CD4-positive, alpha-beta T cell treated with Interleukin-15 for 1 hour (primary cell): ENCODE measurements at regions not wholly inside any gene's neighbourhood (a gene's known extent, or its start where the extent isn't known, plus 50 kb on each side); places are given as distances from the start of the nearest gene placed in this dataset.
"Not testable (repeated sequence)": the region's sequence is repeated elsewhere in the genome, so short reads cannot be mapped to it uniquely, and the experiment has no call there.

Source experiments
- DNase-seq: peaks from one replicate; pipeline ENCODE4 v3.0.0-alpha.2; 2020

- DNase-seq: no peak
These were observed 368.3 kb downstream of the ADGRD1 start for GRCh38 chr12:131321988-131322387.

DNA sequence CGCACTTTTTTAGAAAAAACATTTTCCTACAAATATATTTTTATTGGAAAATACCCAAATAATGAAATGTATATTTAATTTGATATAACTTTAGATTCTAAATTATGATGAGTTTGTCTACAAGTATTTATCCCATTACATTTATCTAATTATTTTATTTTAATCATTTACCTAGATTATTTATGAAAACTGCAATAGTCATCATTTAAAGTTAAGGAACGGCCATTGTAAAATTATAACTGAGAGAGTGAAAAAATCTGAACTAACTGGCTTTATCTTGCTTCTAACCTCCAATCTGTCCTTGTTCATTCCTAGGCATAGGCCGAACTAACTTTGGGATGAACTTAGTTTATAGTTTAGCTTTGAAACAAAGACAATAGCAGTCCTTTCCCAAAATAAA, 368.8 kb downstream of the ADGRD1 start:
- DNase-seq: not testable (repeated sequence)

- DNase-seq: no peak
These were observed 370.2 kb downstream of the ADGRD1 start for GRCh38 chr12:131323879-131324278.

DNA sequence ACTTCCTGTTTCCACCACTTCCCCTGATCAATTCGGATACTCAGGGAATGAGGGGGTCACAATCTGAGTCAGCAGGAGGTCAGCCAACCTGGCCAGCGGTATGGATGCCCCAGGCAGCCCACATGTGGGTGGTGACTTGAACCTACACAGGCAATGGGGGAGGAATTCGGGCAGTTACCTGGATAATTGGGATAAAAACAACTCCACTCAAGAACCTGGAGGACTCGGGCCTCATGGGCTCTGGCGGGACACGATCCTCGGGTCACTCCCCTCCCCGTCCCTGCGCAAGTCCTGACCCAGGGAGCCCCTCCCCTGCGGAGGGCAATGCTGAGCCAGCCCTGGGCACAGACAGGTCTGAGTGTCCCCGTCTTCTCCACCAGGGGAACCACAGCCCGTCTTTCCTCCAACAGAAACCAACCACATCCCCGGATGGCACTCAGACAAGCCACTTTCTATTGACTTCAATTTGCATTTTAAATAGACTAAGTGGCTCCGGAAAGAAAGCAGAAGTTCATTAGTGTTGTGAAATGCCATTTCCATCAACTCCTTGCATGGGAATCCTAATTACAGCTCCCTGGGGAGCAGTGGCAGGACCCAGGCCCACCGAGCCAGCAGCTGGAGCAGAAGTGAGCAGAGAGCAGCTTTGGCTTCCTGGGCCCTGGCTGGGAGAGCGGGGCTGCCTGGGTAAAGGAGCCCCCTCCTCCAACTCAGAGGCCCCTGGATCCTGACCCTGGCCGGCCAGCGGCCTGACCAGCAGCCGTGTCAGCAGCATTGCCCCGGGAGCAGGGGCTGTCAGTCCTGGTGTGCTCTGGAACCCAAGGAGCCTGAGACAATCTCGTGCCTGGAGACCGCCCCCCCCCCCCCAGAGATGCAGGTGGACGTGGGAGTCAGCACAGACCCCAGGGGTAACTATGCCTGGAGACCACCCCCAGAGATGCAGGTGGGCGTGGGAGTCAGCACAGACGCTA, 374.1 kb downstream of the ADGRD1 start:
- no peak for DNase-seq

DNA sequence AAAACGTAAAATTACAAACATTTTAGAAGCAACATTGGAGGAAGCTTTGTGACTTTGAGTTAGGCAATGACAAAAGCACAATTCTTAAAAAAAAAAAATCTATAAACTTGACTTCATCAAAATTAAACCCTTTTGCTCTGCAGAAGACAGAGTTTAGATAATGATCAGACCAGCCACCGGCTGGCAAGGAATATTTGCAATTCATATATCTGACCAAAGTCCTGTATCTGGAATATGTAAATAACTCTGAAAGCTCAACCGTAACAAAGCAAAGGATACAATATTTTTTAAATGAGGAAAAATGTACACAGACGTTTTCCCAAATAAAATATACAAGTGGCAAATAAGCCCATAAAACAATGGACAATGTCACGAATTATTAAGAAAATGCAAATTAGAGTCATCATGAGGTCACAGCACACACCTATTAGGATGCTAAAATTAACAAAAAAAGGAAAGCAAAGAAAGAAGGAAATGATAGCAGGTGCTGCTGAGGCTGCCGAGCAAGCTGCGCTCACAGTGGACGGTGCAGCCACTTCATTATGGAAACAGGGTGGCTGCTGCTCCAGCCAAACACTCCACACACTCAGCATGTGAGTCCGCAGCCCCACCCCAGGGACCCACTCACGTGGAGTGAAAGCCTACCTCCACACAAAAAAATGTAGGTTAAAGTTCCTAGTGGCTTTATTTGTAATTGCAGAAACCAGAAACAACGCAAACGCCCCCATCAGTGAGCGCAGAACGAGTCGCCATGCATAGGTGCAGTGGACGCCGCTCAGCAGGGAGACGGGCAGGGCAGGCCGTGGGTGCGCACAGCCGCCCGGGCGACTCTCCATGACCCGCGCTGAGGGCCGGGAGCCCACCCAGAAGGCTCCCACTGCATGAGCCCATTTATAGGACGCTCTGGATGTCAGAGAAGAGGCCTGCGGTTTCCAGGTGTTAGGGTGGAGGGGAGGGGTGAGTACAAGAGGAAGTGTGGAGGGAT, 375.4 kb downstream of the ADGRD1 start:
- not testable (repeated sequence) for DNase-seq

DNA sequence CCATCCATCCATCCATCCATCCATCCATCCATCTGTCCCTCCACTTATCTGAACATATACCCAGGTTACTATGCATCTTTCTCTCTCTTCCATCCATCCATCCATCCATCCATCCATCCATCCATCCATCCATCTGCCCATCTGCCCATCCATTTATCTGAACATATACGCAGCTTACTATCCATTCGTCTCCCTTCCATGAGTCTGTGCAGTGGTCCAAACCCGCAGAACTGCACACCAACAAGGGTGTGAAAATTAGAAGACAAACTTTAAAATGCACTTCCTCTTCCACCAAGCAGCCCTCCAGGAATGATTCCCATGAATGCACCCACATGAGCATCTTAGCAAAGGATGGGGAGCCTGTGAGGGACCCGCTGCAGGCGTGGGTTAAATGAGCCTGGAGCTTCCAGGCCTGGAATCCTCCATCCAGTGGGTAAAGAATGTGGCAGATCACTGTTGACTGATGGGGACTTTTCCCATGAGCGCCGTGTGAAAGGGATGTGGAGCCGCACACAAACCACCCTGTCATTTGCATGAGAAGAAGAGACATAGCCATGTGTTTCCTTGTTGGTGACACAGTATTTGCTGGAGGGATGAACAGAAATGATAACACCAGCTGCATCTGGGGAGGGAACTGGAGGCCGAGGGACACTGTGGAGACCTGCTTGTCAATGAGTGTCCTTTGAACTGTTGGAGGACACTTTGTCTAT, 376.6 kb downstream of the ADGRD1 start:
- DNase-seq: no peak

GRCh38 chr12:131331148-131331750, 377.5 kb downstream of the ADGRD1 start:
- no peak for DNase-seq

DNA sequence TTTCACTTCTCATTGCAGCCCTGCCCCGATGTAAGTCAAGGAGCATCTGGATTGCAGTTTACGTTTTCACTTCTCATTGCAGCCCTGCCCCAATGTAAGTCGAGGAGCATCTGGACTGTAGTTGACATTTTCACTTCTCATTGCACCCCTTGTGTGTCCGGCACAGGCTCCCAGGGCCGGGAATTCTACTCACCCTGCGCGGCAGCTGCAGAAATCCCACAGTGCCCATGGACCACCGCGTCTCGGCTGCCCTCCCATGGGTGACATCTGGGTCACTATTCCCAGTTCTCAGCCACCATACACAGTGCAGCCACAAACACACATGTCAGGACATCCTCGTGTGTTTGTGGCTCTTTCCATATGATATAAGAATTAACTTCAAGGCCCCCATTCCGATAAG, 378.5 kb downstream of the ADGRD1 start:
- DNase-seq: no peak

- DNase-seq: no peak
These were observed 377.8 kb upstream of the SFSWAP start for GRCh38 chr12:131333136-131333535.

- DNase-seq: no peak
These were observed 377.1 kb upstream of the SFSWAP start for GRCh38 chr12:131333621-131334440.

DNA sequence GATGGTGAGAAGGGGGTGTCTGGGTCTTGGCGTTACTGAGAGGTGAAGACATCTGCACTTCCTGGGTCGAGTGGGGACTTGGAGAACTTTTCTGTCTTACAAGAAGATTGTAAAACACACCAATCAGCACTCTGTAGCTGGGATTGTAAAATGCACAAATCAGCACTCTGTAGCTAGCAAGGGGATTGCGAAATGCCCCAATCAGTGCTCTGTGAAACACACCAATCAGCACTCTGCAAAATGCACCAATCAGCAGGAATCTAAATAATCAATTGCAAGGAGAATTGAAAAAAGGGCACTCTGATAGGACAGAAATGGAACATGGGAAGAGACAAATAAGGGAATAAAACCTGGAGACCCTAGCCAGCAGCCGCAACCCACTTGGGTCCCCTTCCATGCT, 376.1 kb upstream of the SFSWAP start:
- no peak for DNase-seq

- no peak for DNase-seq
These were observed 375.4 kb upstream of the SFSWAP start for GRCh38 chr12:131335456-131335855.

DNA sequence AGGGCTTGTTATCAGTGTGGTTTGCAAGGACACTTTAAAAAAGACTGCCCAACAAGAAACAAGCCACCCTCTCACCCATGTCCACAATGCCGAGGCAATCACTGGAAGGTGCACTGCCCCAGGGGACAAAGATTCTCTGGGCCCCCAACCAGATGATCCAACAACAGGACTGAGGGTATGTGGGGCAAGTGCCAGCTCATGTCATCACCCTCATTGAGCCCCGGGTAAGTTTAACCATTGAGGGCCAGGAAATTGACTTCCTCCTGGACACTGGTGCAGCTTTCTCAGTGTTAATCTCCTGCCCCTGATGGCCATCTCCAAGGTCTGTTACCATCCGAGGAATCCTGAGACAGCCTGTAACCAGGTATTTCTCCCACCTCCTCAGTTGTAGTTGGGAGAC, 373.0 kb upstream of the SFSWAP start:
- DNase-seq: not testable (repeated sequence)

DNA sequence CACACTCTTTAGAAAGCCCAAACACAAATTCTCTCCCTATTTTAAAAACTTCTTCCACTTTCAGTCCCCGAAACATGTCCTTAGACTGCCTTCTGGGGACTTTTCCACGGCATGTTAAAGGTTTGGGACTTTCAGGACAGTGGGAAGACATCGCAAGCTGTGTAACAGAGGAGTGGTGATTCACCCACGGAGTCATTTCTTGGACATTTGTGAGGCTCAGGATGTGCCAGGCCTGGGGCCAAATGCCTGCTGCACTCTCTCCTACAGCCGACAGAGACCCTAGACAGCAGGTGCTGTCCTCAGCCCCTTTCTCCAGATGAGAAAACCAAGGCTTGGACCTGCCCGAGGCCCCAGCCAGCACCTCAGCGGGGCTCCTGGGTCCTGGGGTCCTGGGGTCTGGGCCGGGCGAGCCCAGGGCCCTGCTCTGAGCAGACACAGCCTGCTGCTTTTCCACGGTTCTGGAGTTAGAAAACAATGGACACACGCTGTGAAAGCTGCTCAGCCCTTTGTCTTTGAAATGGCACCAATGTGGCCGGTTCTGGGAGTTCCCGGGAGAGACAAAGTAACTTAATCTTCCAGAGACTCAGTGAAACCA, 370.2 kb upstream of the SFSWAP start:
- DNase-seq: no peak

GRCh38 chr12:131341608-131342007, 369.3 kb upstream of the SFSWAP start:
- not testable (repeated sequence) for DNase-seq

DNA sequence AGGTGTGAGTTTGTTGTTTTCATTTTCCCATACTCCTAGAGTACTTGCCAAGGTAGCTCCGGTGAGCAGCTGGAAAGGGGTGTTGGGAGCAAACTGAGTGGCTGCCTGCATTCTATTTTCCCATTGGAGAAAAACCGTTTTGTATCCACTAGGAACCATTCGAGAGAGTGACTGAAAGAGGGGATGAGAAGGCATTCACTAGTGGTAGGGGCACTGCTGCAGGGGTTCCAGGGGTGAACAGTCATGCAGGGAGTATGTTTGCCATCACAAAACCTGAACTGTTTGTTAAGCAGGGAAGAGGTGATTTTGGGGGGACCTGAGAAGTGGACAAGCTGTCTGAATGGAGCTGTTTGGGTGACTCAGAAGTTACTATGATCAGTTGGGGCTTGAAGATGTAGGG, 367.5 kb upstream of the SFSWAP start:
- not testable (repeated sequence) for DNase-seq

GRCh38 chr12:131344715-131345520, 366.0 kb upstream of the SFSWAP start:
- DNase-seq: not testable (repeated sequence)

DNA sequence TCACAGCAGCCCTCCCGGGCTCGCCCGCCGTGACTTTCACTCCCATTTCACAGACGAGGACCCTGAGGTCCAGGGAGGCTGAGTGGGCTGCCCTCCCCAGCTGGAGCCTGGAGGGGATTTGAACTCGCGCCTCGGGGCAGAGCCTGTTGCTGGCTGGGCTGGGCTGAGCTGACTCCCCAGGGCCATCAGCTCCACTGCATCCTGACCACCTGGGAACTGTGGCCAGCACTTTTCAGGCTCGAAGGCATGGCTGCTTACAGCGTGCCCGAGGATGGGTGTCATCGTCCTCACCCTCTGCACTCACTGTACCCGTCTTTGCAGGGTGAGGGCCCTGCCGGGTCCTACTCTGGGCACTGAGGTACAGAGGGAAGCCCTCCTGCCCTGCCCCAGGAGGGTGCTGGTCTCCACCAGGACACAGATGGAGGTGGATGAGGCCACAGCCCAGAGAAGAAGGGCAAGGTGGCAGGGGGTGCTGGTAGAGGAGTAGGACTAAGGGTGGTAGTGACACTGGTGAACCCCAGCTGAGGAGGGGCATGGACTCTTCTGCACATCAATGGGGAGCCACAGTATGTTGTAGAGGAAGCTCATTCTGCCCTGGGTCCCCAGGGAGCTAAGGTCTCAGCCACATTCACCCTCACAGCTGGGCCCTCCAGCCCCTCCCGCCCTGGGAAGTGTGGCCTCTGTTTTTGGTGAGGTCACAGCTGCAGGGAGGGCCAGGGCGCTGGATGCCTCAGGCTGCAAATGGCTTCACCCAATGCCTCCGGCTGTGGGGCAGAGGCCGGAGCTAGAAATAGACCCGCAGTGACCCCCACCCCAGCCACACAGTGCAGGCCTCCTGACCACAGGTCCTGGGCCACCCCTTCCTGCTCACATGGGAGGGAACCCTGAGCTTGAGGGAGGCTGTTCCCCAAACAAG, 365.1 kb upstream of the SFSWAP start:
- DNase-seq: no peak
